BLaER1 treated with 17β-estradiol and CSF1 and Interleukin-3, amounts not matched to agents 10 nM and 100 nM (cell line): ENCODE measurements at regions not wholly inside any gene's neighbourhood (a gene's known extent, or its start where the extent isn't known, plus 50 kb on each side); places are given as distances from the start of the nearest gene placed in this dataset.

ENCODE experiments used
- H3K27ac ChIP-seq, 11 experiments: shearing (Covaris generic); formaldehyde crosslinking; 2 replicates each; pipeline ENCODE4 v1.8.1; 2022
- H3K27me3 ChIP-seq, 11 experiments: shearing (Covaris generic); formaldehyde crosslinking; 2 replicates each; pipeline ENCODE4 v1.8.1; 2022
- H3K36me3 ChIP-seq, 11 experiments: shearing (Covaris generic); formaldehyde crosslinking; 2 replicates each; pipeline ENCODE4 v1.8.1; 2022
- H3K4me1 ChIP-seq, 10 experiments: shearing (Covaris generic); formaldehyde crosslinking; 2 replicates each; pipeline ENCODE4 v1.8.1; 2022
- H3K4me2 ChIP-seq, 11 experiments: shearing (Covaris generic); formaldehyde crosslinking; 2 replicates each; pipeline ENCODE4 v1.8.1; 2022
- H3K4me3 ChIP-seq, 10 experiments: shearing (Covaris generic); formaldehyde crosslinking; 2 replicates each; pipeline ENCODE4 v1.8.1; 2022
- H3K9ac ChIP-seq, 11 experiments: shearing (Covaris generic); formaldehyde crosslinking; 2 replicates each; pipeline ENCODE4 v1.8.1; 2022
- H3K9me3 ChIP-seq, 11 experiments: shearing (Covaris generic); formaldehyde crosslinking; replicated peaks in 1 of 11; 2 replicates each; pipeline ENCODE4 v1.8.1; 2022
- H4K20me1 ChIP-seq, 11 experiments: shearing (Covaris generic); formaldehyde crosslinking; 2 replicates each; pipeline ENCODE4 v1.8.1; 2022
- Cebpa-rat ChIP-seq, 11 experiments: shearing (Covaris generic); IDR thresholded peaks; 2 replicates each; pipeline ENCODE4 v1.8.1; 2022

DNA sequence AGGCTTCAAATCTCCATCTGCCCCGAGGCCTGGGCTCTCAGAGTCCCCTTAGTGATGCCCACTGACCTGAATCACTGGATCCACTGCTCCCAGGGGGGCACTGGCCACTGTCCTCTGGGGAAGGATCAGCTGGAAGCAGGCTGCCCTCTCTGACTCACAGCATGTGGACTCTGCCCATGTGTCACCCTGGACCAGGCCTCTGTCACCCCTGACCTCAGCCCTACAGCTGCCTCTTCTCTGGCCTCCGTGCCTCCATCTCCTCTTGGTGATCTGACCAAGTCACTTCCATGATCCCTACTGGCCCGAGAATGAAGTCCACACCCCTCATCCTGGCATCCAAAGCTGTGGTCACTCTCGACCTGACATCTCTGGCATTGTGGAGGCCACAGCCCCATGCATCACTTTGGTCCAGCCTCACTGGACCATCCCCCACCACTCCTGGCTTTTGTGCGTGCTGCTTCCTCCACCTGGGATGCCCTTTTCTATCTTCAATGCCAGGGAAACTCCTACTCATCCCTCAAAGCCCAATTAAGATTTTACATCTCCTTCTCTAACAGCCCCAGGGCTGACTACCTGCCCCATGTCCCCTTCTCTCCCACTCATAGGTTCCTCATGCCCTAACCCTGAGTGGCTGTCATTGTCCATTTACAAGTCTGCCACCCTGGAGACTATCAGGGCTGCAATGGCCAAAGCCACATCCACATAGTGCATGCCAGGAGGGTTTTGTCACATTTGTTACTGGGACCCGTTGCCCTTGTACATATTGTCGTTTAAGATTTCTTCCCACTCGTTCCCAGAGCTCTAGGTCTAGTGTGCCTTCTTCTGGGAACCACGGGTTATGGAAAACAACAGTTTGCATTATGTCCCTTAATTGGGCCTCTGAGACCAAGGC, 685.0 kb downstream of the MATN1 start:
- no peak for TF ChIP-seq Cebpa-rat (IDR thresholded peaks at IDR 0.05)
- Histone ChIP-seq H3K4me2 (no peak overlapping the region), H3K9me3 (peaks cover 19 to 23% (median 22%) of the 10 kb centered on the region in 11 experiments), H3K4me1 (no peaks in the 10 kb centered on the region), H3K27ac (no peak overlapping the region), H3K36me3 (peaks cover 0 to 6% (median 0%) of the 10 kb centered on the region in 11 experiments; a peak in 2 of 22 replicates), H4K20me1 (no peaks in the 10 kb centered on the region), H3K9ac (no peak overlapping the region), H3K27me3 (no peaks in the 10 kb centered on the region), H3K4me3 (no peak overlapping the region)

DNA sequence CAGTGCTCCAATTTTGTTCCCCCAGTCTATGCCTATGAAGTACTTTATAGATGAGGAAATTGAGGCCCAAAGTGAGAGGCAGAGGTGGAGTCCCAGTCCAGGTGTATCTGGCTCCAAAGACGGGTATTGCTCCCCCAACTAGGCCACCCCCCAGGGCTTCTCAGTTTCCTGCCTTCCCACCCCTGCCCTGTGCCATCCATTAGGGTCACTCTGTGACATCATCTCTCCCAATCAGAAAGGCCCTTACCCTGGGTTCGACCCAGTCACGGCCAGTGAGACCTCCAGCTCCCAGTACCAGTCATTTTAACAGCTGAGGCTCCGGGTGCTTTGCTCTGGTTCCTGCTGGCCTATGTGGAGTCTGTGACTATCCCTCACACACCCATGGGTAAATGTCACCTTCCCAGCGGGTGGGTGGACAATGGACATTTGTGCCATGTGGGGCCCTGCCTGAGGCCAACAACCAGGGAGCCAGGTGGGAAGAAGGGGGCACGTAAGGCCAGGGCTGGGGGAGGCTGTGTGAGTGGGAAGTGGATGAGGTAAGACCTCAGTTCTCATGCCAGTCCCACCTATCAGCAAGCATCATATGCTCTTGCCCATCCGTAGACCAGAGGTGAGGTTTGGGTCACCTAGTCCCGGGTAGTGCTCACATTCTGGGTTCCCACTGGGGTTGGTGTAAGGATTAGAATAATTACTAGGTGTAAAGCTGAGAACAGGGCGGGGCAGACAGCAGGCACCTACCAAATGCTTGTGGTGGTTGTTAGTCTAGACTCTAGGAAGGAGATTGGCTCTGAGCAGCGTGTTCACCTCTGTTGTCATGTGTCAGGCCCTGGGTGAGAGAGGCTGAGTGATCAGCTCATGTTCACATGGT, 685.9 kb downstream of the MATN1 start:
- Histone ChIP-seq H3K27ac (no peak overlapping the region), H3K4me3 (no peak overlapping the region), H4K20me1 (no peaks in the 10 kb centered on the region), H3K36me3 (peaks cover 0 to 6% (median 0%) of the 10 kb centered on the region in 11 experiments; a peak in 2 of 22 replicates), H3K27me3 (no peaks in the 10 kb centered on the region), H3K4me2 (no peak overlapping the region), H3K4me1 (no peaks in the 10 kb centered on the region), H3K9me3 (peaks cover 14 to 23% (median 22%) of the 10 kb centered on the region in 11 experiments), H3K9ac (no peak overlapping the region)
- TF ChIP-seq Cebpa-rat (IDR thresholded peaks at IDR 0.05): no peak

DNA sequence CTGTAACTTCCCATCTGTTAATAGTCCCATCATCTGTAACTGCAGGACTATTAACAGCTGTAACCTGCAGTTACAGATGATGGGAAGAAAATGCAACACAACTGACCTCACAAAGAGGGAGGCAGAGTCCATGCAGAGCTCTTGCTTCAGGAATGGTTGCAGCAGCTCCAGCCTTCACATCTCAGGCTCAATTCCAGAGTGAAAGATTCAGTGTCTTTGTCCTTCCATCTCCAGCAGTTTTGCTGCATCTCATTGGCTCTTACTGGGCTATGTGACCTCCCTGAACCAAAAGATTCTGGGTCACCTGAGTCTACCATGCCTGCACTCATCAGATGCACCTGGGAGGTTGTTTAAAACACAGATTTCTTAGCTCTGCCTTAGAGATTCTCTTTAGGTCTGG, 686.7 kb downstream of the MATN1 start:
- Histone ChIP-seq H3K9ac (no peak overlapping the region), H3K4me3 (no peak overlapping the region), H3K27me3 (no peaks in the 10 kb centered on the region), H3K4me2 (no peak overlapping the region), H4K20me1 (no peaks in the 10 kb centered on the region), H3K27ac (no peak overlapping the region), H3K9me3 (peaks cover 14 to 23% (median 22%) of the 10 kb centered on the region in 11 experiments), H3K36me3 (no peaks in the 10 kb centered on the region), H3K4me1 (no peaks in the 10 kb centered on the region)
- no peak for TF ChIP-seq Cebpa-rat (IDR thresholded peaks at IDR 0.05)

DNA sequence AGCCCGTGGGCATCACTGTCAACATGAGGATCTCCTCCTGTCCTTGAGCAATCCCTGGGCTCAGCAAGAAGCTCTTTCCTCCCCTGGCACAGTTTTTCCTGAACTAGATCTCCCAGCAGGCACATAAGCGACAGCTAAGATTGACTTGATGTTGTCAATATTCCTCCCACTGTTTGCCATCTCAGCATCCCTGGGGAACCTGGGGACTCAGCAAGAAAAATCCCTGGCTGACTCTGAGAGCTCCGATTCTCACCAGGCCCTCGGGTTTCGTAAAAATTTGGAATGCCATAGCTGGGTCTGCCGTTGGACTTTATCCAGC, 687.2 kb downstream of the MATN1 start:
- Histone ChIP-seq H3K4me1 (no peaks in the 10 kb centered on the region), H3K27ac (no peak overlapping the region)

DNA sequence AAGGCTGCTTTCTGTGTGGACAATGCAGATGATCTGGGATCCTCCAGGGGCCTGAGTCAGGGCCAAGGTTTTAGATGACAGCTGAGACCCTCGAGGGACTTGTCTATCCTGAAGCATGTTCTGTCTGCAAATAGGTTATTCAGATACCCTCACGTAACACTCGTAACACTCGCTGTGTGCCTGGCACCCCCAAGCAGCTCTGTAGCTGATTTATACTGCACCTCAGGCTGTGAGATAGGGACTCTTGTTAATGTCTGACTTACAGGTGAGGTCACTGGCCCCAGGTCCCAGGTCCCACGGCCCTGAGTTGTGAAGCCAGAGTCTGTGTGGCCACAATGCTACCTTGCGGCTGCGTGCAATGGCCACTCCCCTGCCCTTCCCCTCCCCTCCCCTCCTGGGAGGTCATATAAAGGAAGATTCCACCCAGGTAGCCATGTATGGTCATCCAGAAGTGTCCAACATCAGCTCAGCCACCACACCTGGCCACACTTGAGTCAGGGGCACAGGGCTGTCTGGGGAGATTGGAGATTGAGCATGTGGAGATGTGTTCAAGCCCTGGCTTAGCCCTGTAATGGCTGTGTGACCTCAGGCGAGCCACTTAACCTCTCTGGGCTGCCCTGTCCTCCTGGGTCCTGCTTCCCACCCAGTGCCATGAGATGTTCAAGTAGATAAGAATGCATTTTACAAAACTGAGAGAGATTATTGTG, 687.7 kb downstream of the MATN1 start:
- Histone ChIP-seq H3K27me3 (no peaks in the 10 kb centered on the region), H3K4me1 (no peaks in the 10 kb centered on the region), H3K9ac (no peak overlapping the region), H3K36me3 (no peaks in the 10 kb centered on the region), H3K9me3 (peaks cover 13 to 28% (median 21%) of the 10 kb centered on the region in 11 experiments), H4K20me1 (no peaks in the 10 kb centered on the region), H3K4me3 (no peak overlapping the region), H3K27ac (no peak overlapping the region), H3K4me2 (no peak overlapping the region)
- TF ChIP-seq Cebpa-rat (IDR thresholded peaks at IDR 0.05): no peak

More for the DNA sequence above, 687.2 kb downstream of the MATN1 start:
- no peak for TF ChIP-seq Cebpa-rat (IDR thresholded peaks at IDR 0.05)
- Histone ChIP-seq H3K9ac (no peak overlapping the region), H3K36me3 (no peaks in the 10 kb centered on the region), H3K4me2 (no peak overlapping the region), H3K4me3 (no peak overlapping the region), H3K27me3 (no peaks in the 10 kb centered on the region), H3K9me3 (peaks cover 13 to 24% (median 21%) of the 10 kb centered on the region in 11 experiments), H4K20me1 (no peaks in the 10 kb centered on the region)

DNA sequence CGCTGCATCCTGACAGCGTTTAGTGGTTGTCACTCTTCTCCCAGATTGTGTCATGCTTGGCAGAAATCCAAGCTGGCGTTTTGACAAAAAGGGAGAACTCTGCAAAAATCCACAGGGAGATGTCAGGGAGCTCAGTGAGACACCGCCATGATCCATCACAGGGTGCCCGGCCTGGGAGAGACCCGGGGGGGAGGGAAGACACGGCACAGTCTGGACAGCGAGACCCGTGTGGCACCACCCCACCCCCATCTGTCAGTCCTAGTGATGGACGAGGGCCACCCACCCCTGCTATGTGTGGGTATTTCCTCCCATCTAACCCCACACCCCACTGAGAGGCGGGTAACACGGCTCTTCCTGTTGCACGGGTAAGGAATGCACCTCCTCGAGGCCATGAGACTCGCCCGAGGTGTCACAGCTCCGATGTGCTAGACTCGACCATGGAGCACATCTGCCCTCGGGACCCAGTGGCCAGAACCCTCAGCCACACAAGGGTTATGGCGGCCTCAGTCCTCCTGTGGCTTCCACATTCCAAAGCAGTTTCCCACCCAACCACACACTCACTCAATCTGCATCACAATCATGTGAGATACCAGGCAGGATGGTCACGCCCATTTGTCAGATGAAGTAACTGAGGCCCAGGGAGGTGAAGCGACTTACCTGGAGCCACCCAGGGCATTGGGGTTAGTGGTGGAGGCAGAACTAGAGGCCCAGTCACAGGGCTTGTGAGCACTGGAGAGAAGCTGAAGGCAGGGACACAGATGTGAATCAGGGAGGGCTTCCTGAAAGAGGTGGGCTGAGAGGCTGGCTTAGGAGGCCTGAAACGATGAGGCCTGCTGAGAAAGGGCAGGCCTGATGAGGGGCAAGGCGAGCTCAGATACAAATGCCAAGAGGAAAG, 688.5 kb downstream of the MATN1 start:
- Histone ChIP-seq H3K4me3 (no peak overlapping the region), H4K20me1 (no peaks in the 10 kb centered on the region), H3K9me3 (peaks cover 13 to 28% (median 21%) of the 10 kb centered on the region in 11 experiments), H3K4me2 (no peak overlapping the region), H3K36me3 (no peaks in the 10 kb centered on the region), H3K27me3 (no peaks in the 10 kb centered on the region), H3K4me1 (no peaks in the 10 kb centered on the region), H3K9ac (no peak overlapping the region), H3K27ac (no peak overlapping the region)
- no peak for TF ChIP-seq Cebpa-rat (IDR thresholded peaks at IDR 0.05)

DNA sequence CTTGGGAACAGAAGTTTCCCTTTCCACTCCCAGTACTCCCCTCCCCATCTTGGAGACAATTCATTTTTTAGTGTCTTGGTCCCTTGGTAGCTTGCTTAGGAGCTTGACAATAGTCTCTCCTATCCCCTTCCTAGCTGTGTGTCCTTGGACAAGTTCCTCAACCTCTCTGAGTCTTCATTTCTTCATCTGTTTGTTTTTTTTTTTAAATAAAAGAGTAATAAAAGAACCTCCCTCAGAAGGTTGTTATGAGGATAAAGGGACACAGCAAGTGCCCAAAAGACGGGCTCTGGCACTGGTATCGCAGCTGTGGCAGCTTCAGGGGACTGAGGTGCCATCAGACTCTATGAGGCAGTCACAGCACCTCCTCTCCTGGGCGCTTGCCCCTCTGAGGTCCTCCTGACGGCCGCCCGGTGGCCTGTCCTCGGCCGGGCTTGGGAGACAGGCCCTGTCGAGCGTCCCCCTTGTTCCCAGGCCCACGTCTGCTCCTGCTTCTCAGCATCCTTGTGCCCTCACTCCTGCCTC, 689.2 kb downstream of the MATN1 start:
- Histone ChIP-seq H4K20me1 (no peaks in the 10 kb centered on the region), H3K27ac (no peak overlapping the region), H3K9ac (no peak overlapping the region), H3K4me2 (no peak overlapping the region), H3K9me3 (peaks cover 13 to 28% (median 21%) of the 10 kb centered on the region in 11 experiments), H3K36me3 (no peaks in the 10 kb centered on the region), H3K4me1 (no peaks in the 10 kb centered on the region), H3K27me3 (no peaks in the 10 kb centered on the region), H3K4me3 (no peak overlapping the region)
- no peak for TF ChIP-seq Cebpa-rat (IDR thresholded peaks at IDR 0.05)
